IMR-90 (cell line): ENCODE measurements at regions not wholly inside any gene's neighbourhood (a gene's known extent, or its start where the extent isn't known, plus 50 kb on each side); places are given as distances from the start of the nearest gene placed in this dataset.

Experiments used
- ATAC-seq: fragments of 200-7000 bp; cut with Tn5 transposase; 2 replicates; pipeline ENCODE4 v1.9.1; 2020; ENCODE audit warnings: low read depth, mild to moderate bottlenecking, moderate library complexity
- BruUV-seq: library from RNA; stranded (reverse); fragments of 400-500 nt; replicated peaks from 2 replicates; lab custom pipeline; 2021; lab: Mats Ljungman, UMichigan
- CTCF ChIA-PET: fragments of 300-600 bp; formaldehyde crosslinking; extraction: SDS; loops from one replicate; lab custom pipeline; 2021; ENCODE audit warnings: antibody characterized with exemption; lab: Yijun Ruan, JAX
- POLR2A ChIA-PET: fragments of 300-600 bp; sonication (Branson Sonifier 250); formaldehyde crosslinking; loops from one replicate; lab custom pipeline; 2022; ENCODE audit warnings: antibody characterized with exemption; ENCODE audit not compliant: unreplicated experiment; lab: Charles Lee
- DNase-seq: peaks from one replicate; pipeline ENCODE4 v3.0.0; 2013
- H2AFZ ChIP-seq: replicated peaks from 2 replicates; pipeline ENCODE3; 2013; ENCODE audit warnings: low read length, mild to moderate bottlenecking; ENCODE audit not compliant: poor library complexity
- H2AK5ac ChIP-seq: 2 replicates; pipeline ENCODE4 v1.6.1; 2013; ENCODE audit warnings: low read depth, low read length, inconsistent platforms
- H2AK9ac ChIP-seq: replicated peaks from 2 replicates; pipeline ENCODE3; 2013; ENCODE audit warnings: mild to moderate bottlenecking, low read depth, low read length, moderate library complexity; ENCODE audit not compliant: poor library complexity
- H2BK120ac ChIP-seq: 2 replicates; pipeline ENCODE4 v1.6.1; 2013; ENCODE audit warnings: low read depth, low read length, inconsistent platforms
- H2BK15ac ChIP-seq: 3 replicates; pipeline ENCODE4 v1.6.1; 2013; ENCODE audit warnings: low read depth, low read length, inconsistent platforms
- H2BK20ac ChIP-seq: 2 replicates; pipeline ENCODE4 v1.6.1; 2013; ENCODE audit warnings: low read depth, mild to moderate bottlenecking, inconsistent platforms, low read length, moderate library complexity
- H2BK5ac ChIP-seq: 2 replicates; pipeline ENCODE4 v1.6.1; 2013; ENCODE audit warnings: mild to moderate bottlenecking, low read depth, low read length, inconsistent platforms; ENCODE audit not compliant: poor library complexity, severe bottlenecking
- H3K14ac ChIP-seq: replicated peaks from 2 replicates; pipeline ENCODE4 v1.6.1; 2013; ENCODE audit warnings: low read depth, low read length, inconsistent platforms
- H3K18ac ChIP-seq: 2 replicates; pipeline ENCODE4 v1.6.1; 2013; ENCODE audit warnings: low read depth, low read length, control low read depth
- H3K23ac ChIP-seq: 2 replicates; pipeline ENCODE4 v1.6.1; 2013; ENCODE audit warnings: low read depth, low read length, inconsistent platforms
- H3K27ac ChIP-seq: 2 replicates; pipeline ENCODE4 v1.5.1; 2013; ENCODE audit warnings: mild to moderate bottlenecking, control low read depth, low read length; ENCODE audit not compliant: insufficient read depth
- H3K27me3 ChIP-seq: 2 replicates; pipeline ENCODE4 v1.6.1; 2013; ENCODE audit warnings: low read length; ENCODE audit not compliant: control insufficient read depth, insufficient read depth
- H3K36me3 ChIP-seq: 2 replicates; pipeline ENCODE4 v1.6.1; 2013; ENCODE audit warnings: low read length, mixed read lengths; ENCODE audit not compliant: control insufficient read depth, insufficient read depth
- H3K4ac ChIP-seq: 2 replicates; pipeline ENCODE4 v1.6.1; 2013; ENCODE audit warnings: low read depth, low read length, inconsistent platforms
- H3K4me1 ChIP-seq: 2 replicates; pipeline ENCODE4 v1.6.1; 2013; ENCODE audit warnings: low read length, mixed read lengths; ENCODE audit not compliant: control insufficient read depth, insufficient read depth
- H3K4me2 ChIP-seq: 2 replicates; pipeline ENCODE4 v1.6.1; 2013; ENCODE audit warnings: low read depth, mild to moderate bottlenecking, control low read depth, low read length, moderate library complexity
- H3K4me3 ChIP-seq: 2 replicates; pipeline ENCODE4 v1.5.1; 2013; ENCODE audit warnings: low read depth, mild to moderate bottlenecking, control low read depth, low read length, moderate library complexity; ENCODE audit not compliant: insufficient read depth
- H3K56ac ChIP-seq: 2 replicates; pipeline ENCODE4 v1.6.1; 2013; ENCODE audit warnings: low read length, inconsistent platforms; ENCODE audit not compliant: insufficient read depth; ENCODE audit errors: extremely low read depth
- H3K79me1 ChIP-seq, 2 experiments: 2 replicates each; pipeline ENCODE4 v1.6.1; 2013; ENCODE audit warnings: low read length in 2 of 2, inconsistent platforms in 1 of 2, low read depth in 1 of 2
- H3K9ac ChIP-seq: 2 replicates; pipeline ENCODE4 v1.6.1; 2013; ENCODE audit warnings: low read depth, low read length, control low read depth
- H3K9me1 ChIP-seq: 2 replicates; pipeline ENCODE4 v1.6.1; 2013; ENCODE audit warnings: low read length, inconsistent platforms; ENCODE audit not compliant: insufficient read depth
- H3K9me3 ChIP-seq: 2 replicates; pipeline ENCODE4 v1.6.1; 2013; ENCODE audit warnings: low read length; ENCODE audit not compliant: control insufficient read depth, insufficient read depth
- H4K20me1 ChIP-seq: 2 replicates; pipeline ENCODE4 v1.6.1; 2013; ENCODE audit warnings: low read length, inconsistent platforms; ENCODE audit not compliant: insufficient read depth
- H4K5ac ChIP-seq: 2 replicates; pipeline ENCODE4 v1.6.1; 2013; ENCODE audit warnings: mild to moderate bottlenecking, low read depth, low read length, control low read depth
- H4K8ac ChIP-seq, 2 experiments: 2 replicates each; pipeline ENCODE4 v1.6.1; 2013; ENCODE audit warnings: low read depth in 2 of 2, low read length in 2 of 2, control low read depth in 1 of 2, inconsistent platforms in 1 of 2
- H4K91ac ChIP-seq: 2 replicates; pipeline ENCODE4 v1.6.1; 2013; ENCODE audit warnings: low read depth, low read length, inconsistent platforms; ENCODE audit not compliant: insufficient read depth
- BHLHE40 ChIP-seq: fragments of 150-350 bp; IDR thresholded peaks from 2 replicates; pipeline ENCODE4 v1.6.1; 2016; ENCODE audit warnings: mild to moderate bottlenecking, low read depth, low read length
- CEBPB ChIP-seq: IDR thresholded peaks from 2 replicates; pipeline ENCODE4 v1.6.1; 2012; ENCODE audit warnings: low read depth, low read length, improper control_type of control experiment
- CTCF ChIP-seq: conservative IDR thresholded peaks from 2 replicates; pipeline ENCODE4 v1.5.1; 2012; ENCODE audit warnings: mild to moderate bottlenecking, low read depth, low read length, improper control_type of control experiment
- FOS ChIP-seq: fragments of 150-350 bp; IDR thresholded peaks from 2 replicates; pipeline ENCODE4 v1.6.1; 2016; ENCODE audit warnings: low read depth, low read length
- MAFK ChIP-seq: IDR thresholded peaks from 2 replicates; pipeline ENCODE4 v1.6.1; 2012; ENCODE audit warnings: low read depth, low read length, improper control_type of control experiment
- MAZ ChIP-seq: IDR thresholded peaks from 2 replicates; pipeline ENCODE4 v1.6.1; 2012; ENCODE audit warnings: low read depth, mild to moderate bottlenecking, low read length, improper control_type of control experiment, moderate library complexity, borderline replicate concordance
- MXI1 ChIP-seq: IDR thresholded peaks from 2 replicates; pipeline ENCODE4 v1.6.1; 2012; ENCODE audit warnings: low read depth, mild to moderate bottlenecking, low read length, moderate library complexity, borderline replicate concordance
- NFE2L2 ChIP-seq: fragments of 150-350 bp; IDR thresholded peaks from 2 replicates; pipeline ENCODE4 v1.6.1; 2016; ENCODE audit warnings: low read depth, mild to moderate bottlenecking, low read length
- POLR2A ChIP-seq: IDR thresholded peaks from 2 replicates; pipeline ENCODE4 v1.6.1; 2012; ENCODE audit warnings: mild to moderate bottlenecking, low read depth, low read length
- RAD21 ChIP-seq: IDR thresholded peaks from 2 replicates; pipeline ENCODE4 v1.6.1; 2012; ENCODE audit warnings: low read length, improper control_type of control experiment
- RCOR1 ChIP-seq: IDR thresholded peaks from 2 replicates; pipeline ENCODE4 v1.6.1; 2012; ENCODE audit warnings: mild to moderate bottlenecking, low read length, improper control_type of control experiment; ENCODE audit not compliant: insufficient replicate concordance
- RFX5 ChIP-seq: IDR thresholded peaks from 2 replicates; pipeline ENCODE4 v1.8.0; 2012; ENCODE audit warnings: low read depth, mild to moderate bottlenecking, low read length, moderate library complexity
- SMC3 ChIP-seq: fragments of 150-350 bp; IDR thresholded peaks from 2 replicates; pipeline ENCODE4 v1.6.1; 2016; ENCODE audit warnings: low read depth, mild to moderate bottlenecking, antibody characterized with exemption, low read length, moderate library complexity
- WGBS, 2 experiments: methylation state at CpG; one replicate each; pipeline versions ENCODE4 v1.1.5 to v1.1.7; 2013; ENCODE audit warnings: missing lambda C conversion rate in 2 of 2; ENCODE audit not compliant: insufficient read length in 1 of 2; ENCODE audit errors: extremely low coverage in 2 of 2; 5-methylcytosine and 5-hydroxymethylcytosine counted together
- dilution Hi-C: fragments of 300-500 bp; cut with HindIII; formaldehyde crosslinking; loops from one replicate; pipeline ENCODE4 v1.14.3; 2018; ENCODE audit warnings: low sequenced_read_pairs; ENCODE audit not compliant: unreplicated experiment
- in situ Hi-C: fragments of 300-500 bp; cut with MboI; formaldehyde crosslinking; loops from 3 replicates; pipeline ENCODE4 v1.14.3; 2019; ENCODE audit warnings: low sequenced_read_pairs, inconsistent platforms, mixed read lengths
- intact Hi-C: fragments of 100-400 bp; cut with micrococcal nuclease; formaldehyde crosslinking; loops from 2 replicates; pipeline ENCODE4 v1.10.0; 2022

GRCh38 chr12:126960709-126961108 lies 1306.3 kb upstream of the TMEM132C start:
- ChIA-PET CTCF (no interaction called here), POLR2A (no interaction called here)
- H4K20me1 ChIP-seq, result no peaks in the 10 kb centered on the region
- no peak overlapping the region for H3K27ac ChIP-seq
- H4K8ac ChIP-seq, result no peak overlapping the region
- no peaks in the 10 kb centered on the region for H3K4me1 ChIP-seq
- 80% methylated on average over 1 of the region's 5 CpGs; no CpG with 5 or more reads in 1 of the 2 experiments for WGBS, 2 experiments
- H3K9ac ChIP-seq, result no peak overlapping the region
- H3K14ac ChIP-seq, result no peak overlapping the region
- DNase-seq (no peak), ATAC-seq (no peak)
- no peaks in the 10 kb centered on the region for H3K79me1 ChIP-seq
- H3K56ac ChIP-seq, result no peak overlapping the region
- H3K23ac ChIP-seq, result no peak overlapping the region
- no peaks in the 10 kb centered on the region for H3K27me3 ChIP-seq
- no peak overlapping the region for H4K5ac ChIP-seq
- no peak overlapping the region for H3K4me2 ChIP-seq
- peaks cover 13% of the 10 kb centered on the region for H3K9me3 ChIP-seq
- H2BK20ac ChIP-seq, result no peak overlapping the region
- no peak overlapping the region for H2BK15ac ChIP-seq
- TF ChIP-seq NFE2L2 (no peak), RAD21 (no peak), FOS (no peak), POLR2A (no peak), CEBPB (no peak), BHLHE40 (no peak), SMC3 (no peak), MAZ (no peak), RCOR1 (no peak), MAFK (no peak), CTCF (no peak), RFX5 (no peak), MXI1 (no peak)
- no peak overlapping the region for H2AK9ac ChIP-seq
- no peak overlapping the region for H2BK120ac ChIP-seq
- dilution Hi-C loops, result no loop called here
- intact Hi-C loops, result no loop called here
- H3K36me3 ChIP-seq, result no peaks in the 10 kb centered on the region
- no peak overlapping the region for H4K91ac ChIP-seq
- in situ Hi-C loops, result no loop called here
- no peak overlapping the region for H3K4ac ChIP-seq
- no peaks in the 10 kb centered on the region for H3K9me1 ChIP-seq
- BruUV-seq, result no TSS peak
- no peak overlapping the region for H2AFZ ChIP-seq
- H3K4me3 ChIP-seq, result no peak overlapping the region
- H2AK5ac ChIP-seq, result no peak overlapping the region
- H2BK5ac ChIP-seq, result no peak overlapping the region
- no peak overlapping the region for H3K18ac ChIP-seq
